ENCODE measurements at regions not wholly inside any gene's neighbourhood (a gene's known extent, or its start where the extent isn't known, plus 50 kb on each side); places are given as distances from the start of the nearest gene placed in this dataset.

GRCh38 chr12:130081117-130081805 lies 81.0 kb upstream of the FZD10 start:
- DNase-seq (ENCODE audit: low spot score) = no peak
- Histone ChIP-seq H3K9me3 (ENCODE audit: control insufficient read depth in 4 of 4, low read length in 3 of 4) (peaks cover 0 to 6% (median 2%) of the 10 kb centered on the region in 4 donors), H3K9ac (ENCODE audit: low read depth in 1 of 2, low read length in 2 of 2) (no peak overlapping the region), H3K4me3 (ENCODE audit: low read depth in 1 of 3, low read length in 3 of 3) (no peak overlapping the region), H3K4me1 (ENCODE audit: control insufficient read depth in 4 of 4, insufficient read depth in 4 of 4, low read length in 3 of 4) (no peaks in the 10 kb centered on the region), H3K27ac (ENCODE audit: low read depth in 1 of 2, low read length in 2 of 2) (no peak overlapping the region), H3K27me3 (ENCODE audit: control insufficient read depth in 4 of 4, insufficient read depth in 4 of 4, low read length in 3 of 4) (no peaks in the 10 kb centered on the region), H3K36me3 (ENCODE audit: control insufficient read depth in 4 of 4, insufficient read depth in 3 of 4, low read depth in 1 of 4, low read length in 3 of 4) (no peaks in the 10 kb centered on the region)
- WGBS = 44% methylated on average over 13 of the region's 13 CpGs
- TF ChIP-seq JUND (IDR thresholded peaks at IDR 0.05) = no peak

GRCh38 chr12:130083002-130083401 lies 79.3 kb upstream of the FZD10 start:
- no peaks in the 10 kb centered on the region for H3K36me3 ChIP-seq (ENCODE audit: control insufficient read depth in 4 of 4, insufficient read depth in 3 of 4, low read depth in 1 of 4, low read length in 3 of 4)
- H3K4me3 ChIP-seq (ENCODE audit: low read depth in 1 of 3, low read length in 3 of 3) = no peak overlapping the region
- WGBS = 70% methylated on average over 6 of the region's 6 CpGs
- peaks cover 0 to 5% (median 0%) of the 10 kb centered on the region in 4 donors for H3K9me3 ChIP-seq (ENCODE audit: control insufficient read depth in 4 of 4, low read length in 3 of 4)
- no peak for DNase-seq (ENCODE audit: low spot score)
- no peaks in the 10 kb centered on the region for H3K4me1 ChIP-seq (ENCODE audit: control insufficient read depth in 4 of 4, insufficient read depth in 4 of 4, low read length in 3 of 4)
- no peak overlapping the region for H3K27ac ChIP-seq (ENCODE audit: low read depth in 1 of 2, low read length in 2 of 2)
- H3K9ac ChIP-seq (ENCODE audit: low read depth in 1 of 2, low read length in 2 of 2) = no peak overlapping the region
- H3K27me3 ChIP-seq (ENCODE audit: control insufficient read depth in 4 of 4, insufficient read depth in 4 of 4, low read length in 3 of 4) = no peaks in the 10 kb centered on the region
- TF ChIP-seq ATF3 (IDR thresholded peaks at IDR 0.05) (no peak), FOXA1 (IDR thresholded peaks at IDR 0.05) (no peak), YY1 (IDR thresholded peaks at IDR 0.05) (no peak), TAF1 (conservative IDR thresholded peaks at IDR 0.05) (no peak), HNF4A (conservative IDR thresholded peaks at IDR 0.05) (no peak), RXRA (IDR thresholded peaks at IDR 0.05) (no peak), HNF4G (IDR thresholded peaks at IDR 0.05) (no peak), EGR1 (IDR thresholded peaks at IDR 0.05; ENCODE audit: low read depth in 2 of 2) (no peak), ZBTB33 (IDR thresholded peaks at IDR 0.05) (no peak), NR2F2 (IDR thresholded peaks at IDR 0.05) (no peak), GABPA (IDR thresholded peaks at IDR 0.05 in 1 of 2, conservative IDR thresholded peaks at IDR 0.05 in 1 of 2) (no peak), FOXA2 (IDR thresholded peaks at IDR 0.05) (no peak), RAD21 (IDR thresholded peaks at IDR 0.05) (no peak), REST (IDR thresholded peaks at IDR 0.05) (no peak), SP1 (IDR thresholded peaks at IDR 0.05) (no peak), JUND (IDR thresholded peaks at IDR 0.05) (no peak), MAX (IDR thresholded peaks at IDR 0.05) (no peak), CTCF (IDR thresholded peaks at IDR 0.05; ENCODE audit: low read depth, low read length, missing input control) (no peak)

All from liver (tissue), 8 donors.